DND-41 (cell line): ENCODE measurements at regions not wholly inside any gene's neighbourhood (a gene's known extent, or its start where the extent isn't known, plus 50 kb on each side); places are given as distances from the start of the nearest gene placed in this dataset.

Experiments
- EZH2 ChIP-seq: IDR thresholded peaks from 3 replicates; pipeline ENCODE4 v1.6.1; 2012; ENCODE audit warnings: borderline replicate concordance, low read depth, mild to moderate bottlenecking, moderate library complexity, low read length, inconsistent platforms; ENCODE audit not compliant: severe bottlenecking
- TF ChIP-seq, protein P1 (sequence below): IDR thresholded peaks from 2 replicates; pipeline ENCODE4 v1.5.1; 2012; ENCODE audit warnings: borderline replicate concordance, low read length, moderate library complexity, mild to moderate bottlenecking; ENCODE audit not compliant: poor library complexity, severe bottlenecking; ENCODE audit errors: extremely low read depth

DNA sequence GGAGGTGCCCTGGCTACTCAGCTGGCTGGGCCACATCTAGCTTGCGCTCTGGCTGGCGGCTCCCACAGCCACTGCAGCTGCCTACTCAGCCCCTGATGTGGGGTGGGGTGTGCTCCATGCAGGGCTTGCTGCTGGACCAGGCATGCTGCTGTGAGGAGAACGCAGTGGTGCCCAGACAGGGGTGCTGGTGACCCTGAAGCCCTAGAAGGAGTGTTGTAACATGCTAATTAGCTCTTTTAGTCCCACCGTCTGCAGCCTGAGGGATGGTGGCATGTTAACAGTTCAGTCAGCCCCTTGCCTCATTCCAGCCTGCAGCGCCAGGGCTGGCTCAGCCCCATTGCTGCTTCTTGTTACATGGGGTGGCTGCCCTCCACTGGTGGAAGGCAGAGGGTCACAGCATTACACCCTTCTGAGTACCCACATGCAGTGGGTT is 642.3 kb downstream of the DMRTA1 start:
- TF ChIP-seq, protein P1, sequence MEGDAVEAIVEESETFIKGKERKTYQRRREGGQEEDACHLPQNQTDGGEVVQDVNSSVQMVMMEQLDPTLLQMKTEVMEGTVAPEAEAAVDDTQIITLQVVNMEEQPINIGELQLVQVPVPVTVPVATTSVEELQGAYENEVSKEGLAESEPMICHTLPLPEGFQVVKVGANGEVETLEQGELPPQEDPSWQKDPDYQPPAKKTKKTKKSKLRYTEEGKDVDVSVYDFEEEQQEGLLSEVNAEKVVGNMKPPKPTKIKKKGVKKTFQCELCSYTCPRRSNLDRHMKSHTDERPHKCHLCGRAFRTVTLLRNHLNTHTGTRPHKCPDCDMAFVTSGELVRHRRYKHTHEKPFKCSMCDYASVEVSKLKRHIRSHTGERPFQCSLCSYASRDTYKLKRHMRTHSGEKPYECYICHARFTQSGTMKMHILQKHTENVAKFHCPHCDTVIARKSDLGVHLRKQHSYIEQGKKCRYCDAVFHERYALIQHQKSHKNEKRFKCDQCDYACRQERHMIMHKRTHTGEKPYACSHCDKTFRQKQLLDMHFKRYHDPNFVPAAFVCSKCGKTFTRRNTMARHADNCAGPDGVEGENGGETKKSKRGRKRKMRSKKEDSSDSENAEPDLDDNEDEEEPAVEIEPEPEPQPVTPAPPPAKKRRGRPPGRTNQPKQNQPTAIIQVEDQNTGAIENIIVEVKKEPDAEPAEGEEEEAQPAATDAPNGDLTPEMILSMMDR = no peak
- TF ChIP-seq EZH2 = no peak
